ENCODE measurements at regions not wholly inside any gene's neighbourhood (a gene's known extent, or its start where the extent isn't known, plus 50 kb on each side); places are given as distances from the start of the nearest gene placed in this dataset.
A peak's percentile ranks its signal among the peaks of the same experiment; 100 is the strongest.

GRCh38 chr20:52904837-52905236 lies 67.3 kb upstream of the TSHZ2 start:
- DNase-seq (ENCODE audit: low spot score): no peak
- Histone ChIP-seq H3K79me2 (ENCODE audit: insufficient read depth, low read depth, low read length) (no peaks in the 10 kb centered on the region), H3K9me2 (ENCODE audit: insufficient read depth, low read length) (no peaks in the 10 kb centered on the region), H3K4me2 (ENCODE audit: low read length) (no peak overlapping the region), H3K9me3 (ENCODE audit: low read length) (no peaks in the 10 kb centered on the region), H3K27ac (ENCODE audit: low read depth, low read length, poor library complexity, severe bottlenecking) (no peak overlapping the region), H3K4me3 (ENCODE audit: low read depth, low read length, poor library complexity, severe bottlenecking) (no peak overlapping the region), H3K36me3 (ENCODE audit: insufficient read depth, low read length) (no peaks in the 10 kb centered on the region), H3K4me1 (ENCODE audit: insufficient read depth, low read length, poor library complexity, severe bottlenecking) (no peaks in the 10 kb centered on the region), H4K20me1 (ENCODE audit: insufficient read depth, low read length) (no peaks in the 10 kb centered on the region), H2AFZ (ENCODE audit: low read length) (0 out of 2 replicates have a peak overlapping the region, but pooled peaks have one; percentile 24)
- no TSS peak for BruUV-seq (replicated peaks)
- POLR2A ChIA-PET: interaction anchor here (0.9 kb wide), 1 partner anchor 49 kb away, joined by 7 read pairs; no protein-coding TSS in a partner anchor
- intact Hi-C loops (cut with micrococcal nuclease; ENCODE audit: unreplicated experiment): no loop called here
- no peak for TF ChIP-seq EZH2phosphoT487 (IDR thresholded peaks at IDR 0.05; ENCODE audit: borderline replicate concordance, low read depth, low read length)
- TF ChIP-seq CTCF (conservative IDR thresholded peaks at IDR 0.05; ENCODE audit: low read length): no peak
- CTCF ChIA-PET (ENCODE audit: unreplicated experiment): no interaction called here

GRCh38 chr20:52899041-52899608 lies 73.0 kb upstream of the TSHZ2 start:
- 0 out of 2 replicates have a peak, but pooled peaks cover 5% of the 10 kb centered on the region for H3K9me3 ChIP-seq (ENCODE audit: low read length)
- no peaks in the 10 kb centered on the region for H4K20me1 ChIP-seq (ENCODE audit: insufficient read depth, low read length)
- TF ChIP-seq CTCF (conservative IDR thresholded peaks at IDR 0.05; ENCODE audit: low read length): no peak
- TF ChIP-seq EZH2phosphoT487 (IDR thresholded peaks at IDR 0.05; ENCODE audit: borderline replicate concordance, low read depth, low read length): no peak
- H2AFZ ChIP-seq (ENCODE audit: low read length): no peak overlapping the region
- CTCF ChIA-PET (ENCODE audit: unreplicated experiment): no interaction called here
- no peaks in the 10 kb centered on the region for H3K79me2 ChIP-seq (ENCODE audit: insufficient read depth, low read depth, low read length)
- intact Hi-C loops (cut with micrococcal nuclease; ENCODE audit: unreplicated experiment): no loop called here
- no peaks in the 10 kb centered on the region for H3K9me2 ChIP-seq (ENCODE audit: insufficient read depth, low read length)
- no peak for DNase-seq (ENCODE audit: low spot score)
- H3K27ac ChIP-seq (ENCODE audit: low read depth, low read length, poor library complexity, severe bottlenecking): no peak overlapping the region
- H3K36me3 ChIP-seq (ENCODE audit: insufficient read depth, low read length): no peaks in the 10 kb centered on the region
- H3K4me2 ChIP-seq (ENCODE audit: low read length): no peak overlapping the region
- no peak overlapping the region for H3K4me3 ChIP-seq (ENCODE audit: low read depth, low read length, poor library complexity, severe bottlenecking)
- peaks cover 4% of the 10 kb centered on the region for H3K4me1 ChIP-seq (ENCODE audit: insufficient read depth, low read length, poor library complexity, severe bottlenecking)
- POLR2A ChIA-PET: no interaction called here
- BruUV-seq (replicated peaks): no TSS peak

GRCh38 chr20:52896348-52896747 lies 75.8 kb upstream of the TSHZ2 start:
- TF ChIP-seq CTCF (conservative IDR thresholded peaks at IDR 0.05; ENCODE audit: low read length) (no peak), EZH2phosphoT487 (IDR thresholded peaks at IDR 0.05; ENCODE audit: borderline replicate concordance, low read depth, low read length) (no peak)
- intact Hi-C loops (cut with micrococcal nuclease; ENCODE audit: unreplicated experiment): no loop called here
- no peaks in the 10 kb centered on the region for H3K79me2 ChIP-seq (ENCODE audit: insufficient read depth, low read depth, low read length)
- H3K27ac ChIP-seq (ENCODE audit: low read depth, low read length, poor library complexity, severe bottlenecking): no peak overlapping the region
- no peaks in the 10 kb centered on the region for H4K20me1 ChIP-seq (ENCODE audit: insufficient read depth, low read length)
- no TSS peak for BruUV-seq (replicated peaks)
- ChIA-PET POLR2A (no interaction called here), CTCF (ENCODE audit: unreplicated experiment) (no interaction called here)
- H3K4me1 ChIP-seq (ENCODE audit: insufficient read depth, low read length, poor library complexity, severe bottlenecking): peaks cover 4% of the 10 kb centered on the region
- H3K4me2 ChIP-seq (ENCODE audit: low read length): peak overlapping the region; percentile 24; the same call in 1 of the 2 replicates
- H3K9me2 ChIP-seq (ENCODE audit: insufficient read depth, low read length): no peaks in the 10 kb centered on the region
- 0 out of 2 replicates have a peak, but pooled peaks cover 5% of the 10 kb centered on the region for H3K9me3 ChIP-seq (ENCODE audit: low read length)
- H2AFZ ChIP-seq (ENCODE audit: low read length): peak overlapping the region; percentile 75
- H3K36me3 ChIP-seq (ENCODE audit: insufficient read depth, low read length): no peaks in the 10 kb centered on the region
- no peak overlapping the region for H3K4me3 ChIP-seq (ENCODE audit: low read depth, low read length, poor library complexity, severe bottlenecking)
- DNase-seq (ENCODE audit: low spot score): peak; percentile 39
